SK-N-SH treated with all-trans-retinoic acid at 6 μM for 48 hours (cell line): ENCODE measurements at regions not wholly inside any gene's neighbourhood (a gene's known extent, or its start where the extent isn't known, plus 50 kb on each side); places are given as distances from the start of the nearest gene placed in this dataset.
"Not testable (repeated sequence)": the region's sequence is repeated elsewhere in the genome, so short reads cannot be mapped to it uniquely, and the experiment has no call there.

Experiments used
- ATAC-seq: fragments of 200-7000 bp; cut with Tn5 transposase; 3 replicates; pipeline ENCODE4 v1.9.1; 2020; ENCODE audit warnings: mild to moderate bottlenecking, moderate library complexity
- ARNTL ChIP-seq: fragments of 450-650 bp; formaldehyde crosslinking; IDR thresholded peaks from 2 replicates; pipeline ENCODE4 v1.5.0; 2020; ENCODE audit warnings: low read depth, mild to moderate bottlenecking, moderate library complexity, borderline replicate concordance
- BACH2 ChIP-seq: fragments of 250-450 bp; sonication (Bioruptor Pico); IDR thresholded peaks from 2 replicates; pipeline ENCODE4 v1.9.0; 2021; ENCODE audit warnings: mild to moderate bottlenecking, borderline replicate concordance
- CREB5 ChIP-seq: fragments of 250-450 bp; sonication (Bioruptor Pico); IDR thresholded peaks from 2 replicates; pipeline ENCODE4 v1.5.1; 2020; ENCODE audit warnings: low read depth, mild to moderate bottlenecking, moderate library complexity
- CSDC2 ChIP-seq: fragments of 250-450 bp; sonication (Bioruptor Pico); IDR thresholded peaks from 2 replicates; pipeline ENCODE4 v1.5.0; 2020; ENCODE audit warnings: mild to moderate bottlenecking, moderate library complexity
- CSRNP3 ChIP-seq: fragments of 250-450 bp; sonication (Bioruptor Pico); IDR thresholded peaks from 2 replicates; pipeline ENCODE4 v1.5.1; 2021; ENCODE audit warnings: mild to moderate bottlenecking, moderate library complexity
- ESRRG ChIP-seq: fragments of 250-450 bp; sonication (Bioruptor Pico); IDR thresholded peaks from 2 replicates; pipeline ENCODE4 v1.6.1; 2021; ENCODE audit warnings: mild to moderate bottlenecking
- GLIS3 ChIP-seq: fragments of 250-450 bp; sonication (Bioruptor Pico); IDR thresholded peaks from 2 replicates; pipeline ENCODE4 v1.5.0; 2020; ENCODE audit warnings: mild to moderate bottlenecking, moderate library complexity
- ISL1 ChIP-seq: fragments of 250-450 bp; sonication (Bioruptor Pico); IDR thresholded peaks from 2 replicates; pipeline ENCODE4 v2.1.2; 2022; ENCODE audit warnings: mild to moderate bottlenecking, moderate library complexity
- OSR1 ChIP-seq: fragments of 250-450 bp; sonication (Bioruptor Pico); IDR thresholded peaks from 2 replicates; pipeline ENCODE4 v1.8.0; 2022; ENCODE audit warnings: moderate library complexity, mild to moderate bottlenecking, inconsistent platforms
- PATZ1 ChIP-seq: fragments of 250-450 bp; sonication (Bioruptor Pico); IDR thresholded peaks from 2 replicates; pipeline ENCODE4 v1.8.0; 2020; ENCODE audit warnings: mild to moderate bottlenecking, moderate library complexity, borderline replicate concordance
- POU6F1 ChIP-seq: fragments of 250-450 bp; sonication (Bioruptor Pico); IDR thresholded peaks from 2 replicates; pipeline ENCODE4 v1.8.0; 2021; ENCODE audit warnings: low read depth, mild to moderate bottlenecking, moderate library complexity, borderline replicate concordance
- PPARA ChIP-seq: fragments of 250-450 bp; sonication (Bioruptor Pico); IDR thresholded peaks from 2 replicates; pipeline ENCODE4 v1.5.0; 2020; ENCODE audit warnings: mild to moderate bottlenecking, borderline replicate concordance
- RARB ChIP-seq: fragments of 250-450 bp; sonication (Bioruptor Pico); IDR thresholded peaks from 2 replicates; pipeline ENCODE4 v1.8.0; 2021; ENCODE audit warnings: mild to moderate bottlenecking, moderate library complexity
- SNAI2 ChIP-seq: fragments of 250-450 bp; sonication (Bioruptor Pico); IDR thresholded peaks from 2 replicates; pipeline ENCODE4 v1.5.0; 2020; ENCODE audit warnings: mild to moderate bottlenecking, moderate library complexity
- TCF4 ChIP-seq: fragments of 250-450 bp; sonication (Bioruptor Pico); IDR thresholded peaks from 2 replicates; pipeline ENCODE4 v1.8.0; 2021; ENCODE audit warnings: mild to moderate bottlenecking, moderate library complexity, borderline replicate concordance
- TSHZ2 ChIP-seq: fragments of 250-450 bp; sonication (Bioruptor Pico); IDR thresholded peaks from 2 replicates; pipeline ENCODE4 v1.5.0; 2020; ENCODE audit warnings: mild to moderate bottlenecking, moderate library complexity
- ZC3H10 ChIP-seq: fragments of 250-450 bp; sonication (Bioruptor Pico); IDR thresholded peaks from 2 replicates; pipeline ENCODE4 v1.5.1; 2021; ENCODE audit warnings: mild to moderate bottlenecking, moderate library complexity
- ZFP3 ChIP-seq: fragments of 250-450 bp; sonication (Bioruptor Pico); IDR thresholded peaks from 2 replicates; pipeline ENCODE4 v1.5.0; 2020; ENCODE audit warnings: mild to moderate bottlenecking, moderate library complexity
- ZFP30 ChIP-seq: fragments of 450-650 bp; formaldehyde crosslinking; IDR thresholded peaks from 2 replicates; pipeline ENCODE4 v1.5.0; 2022; ENCODE audit warnings: mild to moderate bottlenecking, moderate library complexity
- ZNF565 ChIP-seq: fragments of 450-650 bp; formaldehyde crosslinking; conservative IDR thresholded peaks from 2 replicates; pipeline ENCODE4 v1.5.0; 2020; ENCODE audit warnings: low read depth, mild to moderate bottlenecking, moderate library complexity
- ZNF70 ChIP-seq: fragments of 450-650 bp; formaldehyde crosslinking; IDR thresholded peaks from 2 replicates; pipeline ENCODE4 v1.5.0; 2020; ENCODE audit warnings: mild to moderate bottlenecking, moderate library complexity
- ZNF8 ChIP-seq: fragments of 450-650 bp; formaldehyde crosslinking; IDR thresholded peaks from 2 replicates; pipeline ENCODE4 v1.5.0; 2020; ENCODE audit warnings: mild to moderate bottlenecking, moderate library complexity

- no peak for TF ChIP-seq RARB (CRISPR knock-in tag)
- TF ChIP-seq GLIS3 = no peak
- TF ChIP-seq BACH2 = no peak
- no peak for TF ChIP-seq ZNF70
- no peak for TF ChIP-seq ZC3H10 (CRISPR knock-in tag)
- ATAC-seq = no peak
Observed at GRCh38 chr3:35440826-35441225, 198.5 kb upstream of the ARPP21 start.

GRCh38 chr3:35446896-35447295, 192.4 kb upstream of the ARPP21 start:
- ATAC-seq = no peak
- TF ChIP-seq POU6F1 (no peak), RARB (CRISPR knock-in tag) (no peak), GLIS3 (no peak), ZFP30 (CRISPR knock-in tag) (no peak), SNAI2 (CRISPR knock-in tag) (no peak), CREB5 (CRISPR knock-in tag) (no peak), ARNTL (no peak), PPARA (no peak), ESRRG (CRISPR knock-in tag) (no peak), PATZ1 (CRISPR knock-in tag) (no peak), ISL1 (no peak), TCF4 (no peak), OSR1 (CRISPR knock-in tag) (no peak), CSDC2 (CRISPR knock-in tag) (no peak), ZNF8 (CRISPR knock-in tag) (no peak), ZFP3 (no peak)

GRCh38 chr3:35448121-35448520, 191.2 kb upstream of the ARPP21 start:
- no peak for ATAC-seq
- no peak for TF ChIP-seq PPARA
- no peak for TF ChIP-seq ZNF565 (CRISPR knock-in tag)

- TF ChIP-seq PATZ1 (CRISPR knock-in tag) (no peak), BACH2 (no peak), ZC3H10 (CRISPR knock-in tag) (no peak), ARNTL (no peak), ESRRG (CRISPR knock-in tag) (no peak), GLIS3 (no peak), ZFP30 (CRISPR knock-in tag) (no peak), CSRNP3 (CRISPR knock-in tag) (no peak), ZNF565 (CRISPR knock-in tag) (no peak), CSDC2 (CRISPR knock-in tag) (no peak), TSHZ2 (no peak), CREB5 (CRISPR knock-in tag) (no peak), SNAI2 (CRISPR knock-in tag) (no peak)
- no peak for ATAC-seq
Observed at GRCh38 chr3:35448681-35449080, 190.6 kb upstream of the ARPP21 start.

- ATAC-seq = not testable (repeated sequence)
Observed at GRCh38 chr3:35454819-35455218, 184.5 kb upstream of the ARPP21 start.
